HCT116 (cell line): ENCODE measurements at regions not wholly inside any gene's neighbourhood (a gene's known extent, or its start where the extent isn't known, plus 50 kb on each side); places are given as distances from the start of the nearest gene placed in this dataset.

Experiments
- ATAC-seq: fragments of 200-7000 bp; cut with Tn5 transposase; 2 replicates; pipeline ENCODE4 v1.9.1; 2020; ENCODE audit warnings: mild to moderate bottlenecking, moderate library complexity
- BruUV-seq: library from RNA; stranded (reverse); fragments of 400-500 nt; replicated peaks from 2 replicates; lab custom pipeline; 2021; lab: Mats Ljungman, UMichigan
- CTCF ChIA-PET: fragments of 300-600 bp; sonication (Branson Sonifier 250); formaldehyde crosslinking; loops from one replicate; lab custom pipeline; 2021; ENCODE audit warnings: antibody characterized with exemption; lab: Charles Lee
- POLR2A ChIA-PET: fragments of 300-600, 350-600 bp; sonication (Branson Sonifier 250); formaldehyde crosslinking; loops from one replicate; lab custom pipeline; 2021; ENCODE audit warnings: antibody characterized with exemption; lab: Charles Lee
- RAD21 ChIA-PET, 2 experiments: fragments of 300-600 bp; sonication (Branson Sonifier 250); formaldehyde crosslinking; loops; one replicate each; lab custom pipeline; 2023; ENCODE audit warnings: low total read pairs in 2 of 2; ENCODE audit not compliant: uncharacterized antibody in 2 of 2, unreplicated experiment in 2 of 2, low non-redundant PET in 1 of 2; lab: Charles Lee
- DNase-seq: peaks from one replicate; pipeline ENCODE4 v3.0.0-alpha.2; 2010; ENCODE audit warnings: low read depth, low spot score
- H2AFZ ChIP-seq: fragments of 200-600 bp; shearing (Covaris generic), sonication (generic); 2 replicates; pipeline ENCODE4 v1.6.1; 2017; ENCODE audit warnings: low read depth, mixed run types, mixed read lengths, antibody characterized with exemption, low read length; ENCODE audit not compliant: poor library complexity, severe bottlenecking
- H3K27ac ChIP-seq: 2 replicates; pipeline ENCODE4 v1.5.1; 2012; ENCODE audit warnings: low read depth, low read length
- H3K27me3 ChIP-seq: fragments of 200-600 bp; sonication (generic); 2 replicates; pipeline ENCODE4 v1.6.1; 2016; ENCODE audit warnings: mixed run types, low read length, mixed read lengths; ENCODE audit not compliant: insufficient read depth
- H3K36me3 ChIP-seq, 2 experiments: fragments of 200-500 bp in 1 of 2; fragments of 200-600 bp in 1 of 2; sonication (Bioruptor generic) in 1 of 2; sonication (generic) in 1 of 2; 2 replicates each; pipeline versions ENCODE4 v1.5.1 to v1.6.1; 2014 to 2016; ENCODE audit warnings: low read length in 2 of 2, inconsistent platforms in 1 of 2, mixed read lengths in 1 of 2, mixed run types in 1 of 2; ENCODE audit not compliant: insufficient read depth in 2 of 2, control insufficient read depth in 1 of 2
- H3K4me1 ChIP-seq, 2 experiments: fragments of 200-600 bp in 1 of 2; sonication (generic) in 1 of 2; 2 replicates each; pipeline versions ENCODE4 v1.5.1 to v1.6.1; 2012 to 2017; ENCODE audit warnings: low read length in 2 of 2, inconsistent platforms in 1 of 2, mild to moderate bottlenecking in 1 of 2, mixed read lengths in 1 of 2, mixed run types in 1 of 2, moderate library complexity in 1 of 2; ENCODE audit not compliant: insufficient read depth in 2 of 2, control insufficient read depth in 1 of 2
- H3K4me2 ChIP-seq: fragments of 200-600 bp; sonication (generic); 2 replicates; pipeline ENCODE4 v1.6.1; 2017; ENCODE audit warnings: mixed run types, low read length, mixed read lengths
- H3K4me3 ChIP-seq, 2 experiments: fragments of 200-600 bp in 1 of 2; sonication (generic) in 1 of 2; replicated peaks in 1 of 2; 2 replicates each; pipeline ENCODE4 v1.5.1; 2011 to 2016; ENCODE audit warnings: low read length in 2 of 2, control low read depth in 1 of 2, low read depth in 1 of 2, mild to moderate bottlenecking in 1 of 2, mixed read lengths in 1 of 2, mixed run types in 1 of 2
- H3K79me2 ChIP-seq: fragments of 200-600 bp; sonication (generic); 2 replicates; pipeline ENCODE4 v1.6.1; 2017; ENCODE audit warnings: mild to moderate bottlenecking, mixed run types, low read length, moderate library complexity, mixed read lengths; ENCODE audit not compliant: insufficient read depth
- H3K9ac ChIP-seq: fragments of 200-600 bp; sonication (generic); 2 replicates; pipeline ENCODE4 v1.6.1; 2016; ENCODE audit warnings: low read length, mixed read lengths
- H3K9me2 ChIP-seq: fragments of 200-600 bp; sonication (generic), shearing (Covaris generic); 2 replicates; pipeline ENCODE4 v1.6.1; 2017; ENCODE audit warnings: mixed run types, mild to moderate bottlenecking, moderate library complexity; ENCODE audit not compliant: insufficient read depth
- H3K9me3 ChIP-seq, 2 experiments: fragments of 200-500 bp in 1 of 2; fragments of 200-600 bp in 1 of 2; sonication (Bioruptor generic) in 1 of 2; sonication (generic) in 1 of 2; 2 replicates each; pipeline ENCODE4 v1.6.1; 2014 to 2017; ENCODE audit warnings: low read length in 2 of 2, mixed read lengths in 2 of 2, inconsistent platforms in 1 of 2, low read depth in 1 of 2, mild to moderate bottlenecking in 1 of 2, mixed run types in 1 of 2, moderate library complexity in 1 of 2; ENCODE audit not compliant: control insufficient read depth in 1 of 2, insufficient read depth in 1 of 2
- H4K20me1 ChIP-seq: fragments of 200-600 bp; sonication (generic), shearing (Covaris generic); 2 replicates; pipeline ENCODE4 v1.6.1; 2017; ENCODE audit warnings: mixed run types, mild to moderate bottlenecking, moderate library complexity; ENCODE audit not compliant: insufficient read depth
- CBX3 ChIP-seq: IDR thresholded peaks from 2 replicates; pipeline ENCODE4 v1.6.1; 2012; ENCODE audit warnings: low read depth
- CEBPB ChIP-seq: IDR thresholded peaks from 2 replicates; pipeline ENCODE4 v1.6.1; 2012; ENCODE audit warnings: low read depth
- ELF1 ChIP-seq: IDR thresholded peaks from 2 replicates; pipeline ENCODE4 v1.6.1; 2012; ENCODE audit warnings: low read depth, borderline replicate concordance
- EZH2 ChIP-seq: fragments of 200-600 bp; sonication (generic); IDR thresholded peaks from 2 replicates; pipeline ENCODE4 v1.6.1; 2017; ENCODE audit warnings: antibody characterized with exemption, mixed run types
- FOSL1 ChIP-seq: IDR thresholded peaks from 2 replicates; pipeline ENCODE4 v1.6.1; 2012; ENCODE audit warnings: low read depth
- SIN3A ChIP-seq: IDR thresholded peaks from 2 replicates; pipeline ENCODE4 v1.6.1; 2012; ENCODE audit warnings: low read depth
- SP1 ChIP-seq: IDR thresholded peaks from 2 replicates; pipeline ENCODE4 v1.6.1; 2012; ENCODE audit warnings: low read depth
- SRF ChIP-seq: IDR thresholded peaks from 2 replicates; pipeline ENCODE4 v1.6.1; 2012; ENCODE audit warnings: low read depth
- YY1 ChIP-seq: IDR thresholded peaks from 2 replicates; pipeline ENCODE4 v1.6.1; 2011; ENCODE audit warnings: low read length, low read depth, moderate library complexity, mild to moderate bottlenecking; ENCODE audit not compliant: insufficient replicate concordance; ENCODE audit errors: extremely low read depth
- intact Hi-C: fragments of 100-400 bp; cut with micrococcal nuclease; formaldehyde crosslinking; loops from 2 replicates; pipeline ENCODE4 v1.10.0; 2022
- TF ChIP-seq, protein P1 (sequence below): IDR thresholded peaks from 2 replicates; pipeline ENCODE4 v1.6.1; 2012; ENCODE audit warnings: low read depth

DNA sequence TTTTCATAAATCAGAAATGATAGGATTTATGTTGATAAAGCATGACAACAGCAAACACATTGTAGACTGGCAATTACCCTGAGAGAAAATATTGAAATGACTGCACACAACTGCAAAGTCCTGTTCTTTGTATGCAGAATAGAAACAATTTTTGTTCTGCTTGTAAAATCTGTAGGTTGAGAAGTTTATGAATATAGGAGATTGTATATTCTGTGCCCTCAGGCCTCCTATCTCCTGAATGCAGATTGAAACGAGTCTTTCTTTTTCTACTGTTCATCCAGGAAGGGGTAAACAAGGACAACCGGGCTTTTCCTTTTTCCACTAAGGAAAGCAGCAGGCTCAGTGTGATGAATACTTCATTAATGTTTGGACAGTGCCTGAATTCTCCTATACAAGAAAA is 95.0 kb upstream of the HAPLN1 start:
- no peak for ATAC-seq
- TF ChIP-seq FOSL1, result no peak
- Histone ChIP-seq H3K9ac (no peak overlapping the region), H3K4me2 (no peak overlapping the region), H3K27me3 (no peaks in the 10 kb centered on the region), H3K9me3 (no peaks in the 10 kb centered on the region), H4K20me1 (no peaks in the 10 kb centered on the region), H3K79me2 (no peaks in the 10 kb centered on the region), H3K36me3 (no peaks in the 10 kb centered on the region), H3K27ac (no peak overlapping the region), H3K4me3 (no peak overlapping the region), H2AFZ (no peak overlapping the region), H3K4me1 (no peaks in the 10 kb centered on the region), H3K9me2 (no peaks in the 10 kb centered on the region)
- ChIA-PET CTCF (no interaction called here), RAD21 (no interaction called here), POLR2A (no interaction called here)
- intact Hi-C loops, result no loop called here
- DNase-seq, result no peak
- BruUV-seq, result no TSS peak

DNA sequence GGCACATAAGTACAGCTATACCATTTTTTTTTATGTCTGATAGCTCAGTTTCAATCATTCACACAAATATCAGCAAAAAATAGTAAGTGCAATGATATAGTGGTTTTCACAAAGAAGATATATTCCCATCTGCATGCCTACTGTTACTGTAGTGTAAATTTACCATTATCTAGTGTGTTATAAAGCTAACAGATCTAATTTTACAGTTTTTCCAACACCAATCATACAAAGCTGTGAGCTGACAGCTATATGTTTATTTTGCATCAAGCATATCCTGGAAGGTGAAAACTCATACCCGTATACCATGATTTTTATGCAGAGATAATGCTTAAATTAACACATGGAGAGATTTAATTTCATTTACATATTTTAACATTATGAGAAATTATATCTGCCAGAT is 89.9 kb upstream of the HAPLN1 start:
- TF ChIP-seq ELF1, result no peak
- RAD21 ChIA-PET, result no interaction called here
- H3K4me3 ChIP-seq, result no peak overlapping the region
- CTCF ChIA-PET, result no interaction called here
- H3K9ac ChIP-seq, result no peak overlapping the region
- intact Hi-C loops, result no loop called here
- no TSS peak for BruUV-seq
- H2AFZ ChIP-seq, result no peak overlapping the region
- H3K9me3 ChIP-seq, result no peaks in the 10 kb centered on the region
- no peaks in the 10 kb centered on the region for H3K79me2 ChIP-seq
- no peaks in the 10 kb centered on the region for H3K36me3 ChIP-seq
- no peaks in the 10 kb centered on the region for H3K27me3 ChIP-seq
- no peak overlapping the region for H3K27ac ChIP-seq
- ATAC-seq (no peak), DNase-seq (no peak)
- POLR2A ChIA-PET, result no interaction called here
- no peaks in the 10 kb centered on the region for H3K4me1 ChIP-seq
- no peak overlapping the region for H3K4me2 ChIP-seq
- no peaks in the 10 kb centered on the region for H3K9me2 ChIP-seq
- H4K20me1 ChIP-seq, result no peaks in the 10 kb centered on the region

DNA sequence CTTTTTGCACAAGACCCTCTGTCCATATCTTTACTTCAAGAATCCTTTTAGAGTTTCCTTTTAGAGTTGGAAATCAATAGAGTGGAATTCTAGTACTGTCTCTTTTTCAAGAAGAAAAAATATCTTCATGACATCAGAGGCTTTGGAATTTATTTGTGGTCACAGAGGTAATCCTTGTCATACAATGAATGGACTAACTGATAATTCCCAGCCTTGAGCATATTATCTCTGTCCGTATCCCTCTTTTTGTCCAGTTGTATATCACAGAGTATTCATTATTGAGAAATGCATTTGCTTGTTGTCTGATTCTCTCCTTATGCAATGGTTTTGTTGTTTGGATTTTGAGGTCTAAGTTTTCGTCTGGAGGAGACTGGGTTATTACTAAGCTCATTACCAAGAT is 82.0 kb upstream of the HAPLN1 start:
- no peak for DNase-seq
- intact Hi-C loops, result no loop called here
- Histone ChIP-seq H4K20me1 (no peaks in the 10 kb centered on the region), H3K79me2 (no peaks in the 10 kb centered on the region), H3K36me3 (no peaks in the 10 kb centered on the region), H3K4me3 (no peak overlapping the region), H2AFZ (no peak overlapping the region), H3K9me2 (no peaks in the 10 kb centered on the region), H3K4me2 (no peak overlapping the region), H3K4me1 (no peaks in the 10 kb centered on the region), H3K27me3 (no peaks in the 10 kb centered on the region), H3K9ac (no peak overlapping the region), H3K9me3 (no peaks in the 10 kb centered on the region), H3K27ac (no peak overlapping the region)
- BruUV-seq, result no TSS peak
- ChIA-PET POLR2A (no interaction called here), CTCF (no interaction called here), RAD21 (no interaction called here)
- no peak for ATAC-seq
- TF ChIP-seq CEBPB (no peak), EZH2 (no peak), CBX3 (no peak), SIN3A (no peak), FOSL1 (no peak), YY1 (no peak), SRF (no peak), SP1 (no peak)
- TF ChIP-seq, protein P1, sequence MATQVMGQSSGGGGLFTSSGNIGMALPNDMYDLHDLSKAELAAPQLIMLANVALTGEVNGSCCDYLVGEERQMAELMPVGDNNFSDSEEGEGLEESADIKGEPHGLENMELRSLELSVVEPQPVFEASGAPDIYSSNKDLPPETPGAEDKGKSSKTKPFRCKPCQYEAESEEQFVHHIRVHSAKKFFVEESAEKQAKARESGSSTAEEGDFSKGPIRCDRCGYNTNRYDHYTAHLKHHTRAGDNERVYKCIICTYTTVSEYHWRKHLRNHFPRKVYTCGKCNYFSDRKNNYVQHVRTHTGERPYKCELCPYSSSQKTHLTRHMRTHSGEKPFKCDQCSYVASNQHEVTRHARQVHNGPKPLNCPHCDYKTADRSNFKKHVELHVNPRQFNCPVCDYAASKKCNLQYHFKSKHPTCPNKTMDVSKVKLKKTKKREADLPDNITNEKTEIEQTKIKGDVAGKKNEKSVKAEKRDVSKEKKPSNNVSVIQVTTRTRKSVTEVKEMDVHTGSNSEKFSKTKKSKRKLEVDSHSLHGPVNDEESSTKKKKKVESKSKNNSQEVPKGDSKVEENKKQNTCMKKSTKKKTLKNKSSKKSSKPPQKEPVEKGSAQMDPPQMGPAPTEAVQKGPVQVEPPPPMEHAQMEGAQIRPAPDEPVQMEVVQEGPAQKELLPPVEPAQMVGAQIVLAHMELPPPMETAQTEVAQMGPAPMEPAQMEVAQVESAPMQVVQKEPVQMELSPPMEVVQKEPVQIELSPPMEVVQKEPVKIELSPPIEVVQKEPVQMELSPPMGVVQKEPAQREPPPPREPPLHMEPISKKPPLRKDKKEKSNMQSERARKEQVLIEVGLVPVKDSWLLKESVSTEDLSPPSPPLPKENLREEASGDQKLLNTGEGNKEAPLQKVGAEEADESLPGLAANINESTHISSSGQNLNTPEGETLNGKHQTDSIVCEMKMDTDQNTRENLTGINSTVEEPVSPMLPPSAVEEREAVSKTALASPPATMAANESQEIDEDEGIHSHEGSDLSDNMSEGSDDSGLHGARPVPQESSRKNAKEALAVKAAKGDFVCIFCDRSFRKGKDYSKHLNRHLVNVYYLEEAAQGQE, result no peak
